ENCODE measurements at regions not wholly inside any gene's neighbourhood (a gene's known extent, or its start where the extent isn't known, plus 50 kb on each side); places are given as distances from the start of the nearest gene placed in this dataset.

DNA sequence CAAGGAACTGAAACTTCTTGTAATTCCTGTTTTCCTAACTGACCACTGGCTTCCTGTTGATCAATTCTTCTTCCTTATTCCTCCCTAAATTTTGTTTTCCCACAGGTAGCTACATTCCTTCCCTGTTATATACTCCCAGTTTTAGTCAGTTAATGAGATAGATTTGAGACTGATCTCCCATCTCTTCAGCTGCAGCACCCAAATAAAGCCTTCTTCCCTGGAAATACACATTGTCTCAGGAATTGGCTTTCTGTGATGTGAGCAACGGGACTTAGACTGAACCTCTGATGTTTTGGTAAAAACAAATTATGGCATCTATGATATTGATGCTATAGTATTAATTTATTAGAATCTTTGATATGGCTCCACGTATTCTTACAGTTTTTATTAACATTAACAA is 617.3 kb upstream of the ST8SIA4 start:
- no peak for TF ChIP-seq CTCF (IDR thresholded peaks at IDR 0.05)
- no peak for TF ChIP-seq EP300 (IDR thresholded peaks at IDR 0.05)
- no peak for TF ChIP-seq POLR2A (IDR thresholded peaks at IDR 0.05)
